ENCODE measurements at regions not wholly inside any gene's neighbourhood (a gene's known extent, or its start where the extent isn't known, plus 50 kb on each side); places are given as distances from the start of the nearest gene placed in this dataset.
"Not testable (repeated sequence)": the region's sequence is repeated elsewhere in the genome, so short reads cannot be mapped to it uniquely, and the experiment has no call there.

DNA sequence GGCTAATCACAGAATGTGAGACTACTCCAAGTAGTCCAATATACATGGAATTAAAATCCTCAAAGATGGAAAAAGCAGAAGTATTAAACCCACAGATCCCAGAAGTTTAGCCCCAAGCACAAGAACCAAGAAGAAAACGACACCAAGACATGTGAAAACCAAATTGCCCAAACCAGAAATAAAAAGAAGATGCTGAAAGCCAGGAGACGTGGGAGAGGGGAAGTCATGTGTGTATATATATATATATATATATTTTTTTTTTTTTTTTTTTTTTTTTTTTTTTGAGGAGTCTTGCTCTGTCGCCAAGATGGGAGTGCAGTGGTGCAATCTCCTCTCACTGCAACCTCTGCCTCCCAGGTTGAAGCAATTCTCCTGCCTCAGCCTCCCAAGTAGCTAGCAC lies 376.9 kb upstream of the FRG1 start:
- DNase-seq: not testable (repeated sequence)

DNA sequence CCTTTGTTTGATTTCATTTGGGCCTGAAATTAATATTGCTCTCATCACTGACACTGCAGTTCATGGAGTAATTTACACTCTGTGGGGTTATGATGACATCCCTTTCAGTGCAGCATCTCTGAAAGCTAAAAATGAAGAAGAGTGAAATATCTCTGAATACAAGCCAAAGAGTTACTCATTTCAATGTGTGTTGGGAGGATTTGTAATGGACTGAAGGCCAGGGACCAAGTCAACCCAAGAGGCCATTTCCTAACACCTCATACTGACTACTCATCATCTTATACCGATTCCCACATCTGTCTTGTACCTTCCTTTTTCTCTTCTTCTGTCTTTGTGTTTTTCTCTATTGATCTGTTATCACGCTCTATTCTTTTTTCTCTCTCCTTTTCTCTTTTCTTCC lies 374.4 kb upstream of the FRG1 start:
- not testable (repeated sequence) for DNase-seq

GRCh38 chr4:189566900-189567299 lies 373.8 kb upstream of the FRG1 start:
- not testable (repeated sequence) for DNase-seq

DNA sequence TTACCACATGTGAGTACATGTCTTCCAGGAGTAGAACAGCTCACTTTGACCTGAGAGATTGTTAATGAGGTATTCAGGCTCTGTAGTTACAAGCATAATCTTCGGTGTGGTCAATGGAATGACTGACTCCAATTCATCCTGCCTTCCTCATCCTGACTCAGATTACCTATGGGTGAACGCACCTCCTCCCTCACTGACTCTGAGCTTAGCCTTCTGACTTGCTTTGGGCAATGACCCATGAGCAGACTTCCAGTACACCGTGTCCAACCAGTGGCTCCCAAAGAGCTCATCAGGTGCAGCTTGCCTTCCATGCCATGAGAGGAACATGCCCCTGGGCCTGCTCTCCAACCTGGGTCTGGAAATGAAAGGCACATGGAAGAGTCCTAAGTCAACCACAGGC lies 361.0 kb upstream of the FRG1 start:
- not testable (repeated sequence) for DNase-seq

- DNase-seq: not testable (repeated sequence)
These were observed 353.6 kb upstream of the FRG1 start for GRCh38 chr4:189586908-189587632.

GRCh38 chr4:189589201-189589600 lies 351.5 kb upstream of the FRG1 start:
- not testable (repeated sequence) for DNase-seq

DNA sequence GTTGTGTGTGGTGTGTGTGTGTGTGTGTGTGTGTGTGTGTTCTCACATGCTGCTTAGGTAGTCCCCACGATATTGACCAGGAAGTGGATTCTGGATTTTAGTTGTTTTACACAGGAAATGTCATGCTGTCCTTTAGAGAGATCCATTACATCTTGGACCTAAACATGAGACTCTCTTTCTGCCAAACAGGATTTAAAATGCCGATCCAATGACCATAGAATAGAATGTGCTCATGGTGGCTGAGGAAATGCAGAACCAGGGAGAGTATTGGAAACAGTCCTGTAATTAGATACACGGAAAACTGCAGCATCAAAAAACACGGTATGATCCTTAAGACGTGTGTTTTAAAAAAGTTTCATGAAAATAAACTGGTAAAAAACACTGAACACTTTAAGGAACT lies 347.8 kb upstream of the FRG1 start:
- DNase-seq: no peak

GRCh38 chr4:189597341-189597740 lies 343.3 kb upstream of the FRG1 start:
- DNase-seq: no peak

DNA sequence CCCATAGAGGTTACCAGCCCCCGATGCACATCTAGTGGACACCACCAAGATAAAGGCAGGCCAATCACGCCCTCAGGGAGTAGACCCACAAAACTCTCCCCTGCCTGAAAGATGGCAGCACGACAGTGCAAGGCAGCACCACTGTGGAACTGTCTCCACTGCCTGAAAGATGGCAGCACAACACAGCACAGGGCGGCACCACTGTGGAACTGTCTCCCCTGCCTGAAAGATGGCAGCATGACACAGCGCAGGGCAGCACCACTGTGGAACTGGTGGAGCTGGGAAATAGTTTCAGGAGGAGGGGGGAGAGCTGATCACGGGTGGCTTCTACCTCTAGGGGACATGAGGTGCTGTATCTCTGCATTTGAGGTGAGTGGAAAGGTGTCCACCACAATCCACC lies 340.4 kb upstream of the FRG1 start:
- DNase-seq: no peak

DNA sequence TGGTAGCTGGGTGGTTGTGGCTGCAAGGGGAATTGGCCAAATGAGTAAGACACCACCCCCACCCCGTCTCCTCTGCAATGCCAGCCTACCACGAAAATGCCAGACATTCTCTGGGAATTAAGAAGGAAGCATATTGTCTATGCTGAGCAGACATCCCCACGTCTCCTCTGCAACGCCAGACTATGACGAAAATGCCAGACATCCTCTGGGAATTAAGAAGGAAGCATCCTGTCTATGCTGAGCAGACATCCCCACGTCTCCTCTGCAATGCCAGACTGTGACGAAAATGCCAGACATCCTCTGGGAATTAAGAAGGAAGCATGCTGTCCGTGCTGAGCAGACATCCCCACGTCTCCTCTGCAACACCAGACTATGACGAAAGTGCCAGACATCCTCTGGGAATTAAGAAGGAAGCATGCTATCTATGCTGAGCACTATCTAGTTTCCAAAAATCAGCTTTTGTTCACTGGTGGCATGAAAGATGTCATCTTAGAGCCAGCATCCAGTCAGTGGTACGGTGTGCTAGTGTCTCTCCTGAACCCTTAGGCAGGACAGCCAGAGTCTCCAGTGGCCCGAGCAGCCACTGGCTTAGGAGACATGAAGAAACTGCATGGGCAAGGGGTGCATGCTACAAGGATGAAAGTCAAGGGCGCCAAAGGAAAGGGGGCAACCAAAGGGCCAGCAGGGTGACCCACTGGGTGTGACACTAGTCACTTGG lies 339.8 kb upstream of the FRG1 start:
- DNase-seq: no peak

DNA sequence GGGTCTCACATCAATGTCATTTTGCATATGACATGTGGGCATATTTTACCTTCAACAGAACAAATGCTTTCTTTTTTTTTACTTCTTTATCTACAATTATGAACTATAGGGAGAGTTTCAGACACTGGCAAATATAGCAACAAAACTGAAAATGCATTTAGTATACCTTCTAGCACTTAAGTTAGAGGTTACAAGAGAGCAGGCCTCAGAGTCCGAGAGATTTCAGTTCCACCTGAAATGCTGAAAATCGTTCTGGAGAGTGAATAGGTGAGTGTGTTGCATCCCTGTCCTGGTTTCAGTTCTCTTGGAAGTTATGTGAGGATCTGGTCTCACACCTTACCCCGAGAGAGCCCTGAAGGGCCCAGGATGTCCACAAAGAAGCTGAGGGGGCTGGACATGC lies 337.8 kb upstream of the FRG1 start:
- DNase-seq: not testable (repeated sequence)

- DNase-seq: not testable (repeated sequence)
These were observed 330.1 kb upstream of the FRG1 start for GRCh38 chr4:189610571-189610970.

DNA sequence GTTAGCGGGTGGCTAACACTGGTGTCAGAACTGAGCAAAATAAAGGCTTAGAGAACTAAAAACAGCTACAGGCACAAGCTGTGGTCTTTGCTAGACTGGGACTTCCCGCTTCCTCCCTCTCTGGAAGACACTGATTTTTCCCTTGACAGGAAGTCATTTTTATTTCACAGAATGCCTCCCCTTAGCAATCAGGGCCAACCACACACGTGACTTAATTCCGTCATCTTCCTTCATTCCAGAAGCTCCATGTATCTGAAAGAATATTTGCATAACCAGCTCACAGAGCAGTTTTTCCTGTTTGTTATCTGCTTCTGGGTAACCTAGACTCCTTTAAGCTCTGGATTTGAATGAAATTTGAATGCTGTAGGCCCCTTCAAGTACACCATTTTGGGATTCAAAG lies 327.5 kb upstream of the FRG1 start:
- DNase-seq: no peak

DNA sequence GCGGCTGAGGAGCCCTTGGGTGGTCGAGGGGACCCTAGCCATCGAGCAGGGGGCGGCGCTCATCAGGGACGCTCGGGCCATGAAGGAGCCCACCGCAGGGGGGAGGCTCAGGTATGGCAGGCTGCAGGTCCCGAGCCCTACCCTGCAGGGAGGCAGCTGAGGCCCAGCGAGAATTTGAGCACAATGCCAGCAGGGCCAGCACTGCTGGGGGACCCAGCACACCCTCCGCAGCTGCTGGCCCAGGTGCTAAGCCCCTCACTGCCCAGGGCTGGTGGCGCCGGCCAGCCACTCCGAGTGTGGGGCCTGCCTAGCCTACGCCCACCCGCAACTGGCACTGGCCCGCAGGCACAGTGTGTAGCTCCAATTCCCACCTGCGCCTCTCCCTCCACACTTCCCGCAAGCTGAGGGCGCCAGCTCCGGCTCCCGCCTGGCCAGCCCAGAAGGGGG lies 325.4 kb upstream of the FRG1 start:
- no peak for DNase-seq

- DNase-seq: not testable (repeated sequence)
These were observed 322.9 kb upstream of the FRG1 start for GRCh38 chr4:189617741-189618140.

- DNase-seq: not testable (repeated sequence)
These were observed 321.0 kb upstream of the FRG1 start for GRCh38 chr4:189619441-189620250.

- DNase-seq: not testable (repeated sequence)
These were observed 318.1 kb upstream of the FRG1 start for GRCh38 chr4:189622574-189622973.

- not testable (repeated sequence) for DNase-seq
These were observed 313.6 kb upstream of the FRG1 start for GRCh38 chr4:189627041-189627440.

- not testable (repeated sequence) for DNase-seq
These were observed 310.9 kb upstream of the FRG1 start for GRCh38 chr4:189629733-189630132.

- DNase-seq: not testable (repeated sequence)
These were observed 309.6 kb upstream of the FRG1 start for GRCh38 chr4:189630913-189631567.

- DNase-seq: not testable (repeated sequence)
These were observed 309.1 kb upstream of the FRG1 start for GRCh38 chr4:189631568-189631916.

DNA sequence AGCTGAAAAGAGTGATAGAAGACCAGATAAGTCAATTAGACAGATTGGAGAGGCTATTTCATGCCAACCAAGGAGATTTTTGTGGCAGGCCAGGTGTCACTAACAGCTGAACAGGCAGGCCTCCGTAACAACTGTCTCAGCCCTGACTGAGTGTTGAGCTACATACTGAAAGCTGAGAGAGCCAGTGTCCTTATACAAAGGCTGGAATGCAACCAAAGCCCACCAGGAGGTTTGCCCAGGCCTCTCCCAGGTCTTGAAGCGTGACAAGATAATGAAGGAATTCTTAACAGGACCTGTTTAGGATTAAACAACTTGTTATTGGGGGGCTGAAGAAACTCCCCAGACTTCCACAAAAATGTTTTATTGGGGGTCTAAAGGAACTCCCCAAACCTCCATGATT lies 290.2 kb upstream of the FRG1 start:
- DNase-seq: not testable (repeated sequence)

- not testable (repeated sequence) for DNase-seq
These were observed 287.5 kb upstream of the FRG1 start for GRCh38 chr4:189653130-189653653.

Data from activated CD4-positive, CD25-positive, alpha-beta regulatory T cell treated with anti-CD3 and anti-CD28 coated beads, Interleukin-2, amount 50 U/mL, for 72 hours (primary cell).